ENCODE measurements at regions not wholly inside any gene's neighbourhood (a gene's known extent, or its start where the extent isn't known, plus 50 kb on each side); places are given as distances from the start of the nearest gene placed in this dataset.

DNA sequence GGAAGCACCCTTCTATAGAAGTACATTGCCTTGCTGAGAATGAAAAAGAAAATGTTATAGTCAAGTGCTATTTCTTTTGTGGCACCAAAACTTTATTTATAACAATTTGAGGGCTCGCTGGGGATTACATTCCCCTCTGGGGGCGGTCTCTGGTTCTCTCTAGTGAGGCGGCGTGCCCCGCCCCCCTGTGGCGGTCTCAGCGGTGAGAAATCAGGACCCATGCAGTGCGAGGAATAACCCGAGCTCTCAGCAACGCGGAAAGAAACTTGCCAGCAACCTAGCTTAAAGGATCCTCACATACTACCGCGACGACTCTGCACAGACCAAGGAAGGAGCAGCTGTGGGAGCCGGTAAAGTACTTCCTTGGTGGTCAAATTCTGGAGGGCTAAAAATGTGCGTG lies 83.4 kb upstream of the SHISA3 start:
- no peak overlapping the region for H3K4me3 ChIP-seq (ENCODE audit: control insufficient read depth, low read depth, low read length)
- no peak for DNase-seq (ENCODE audit: low read depth)
- TF ChIP-seq, protein P1, sequence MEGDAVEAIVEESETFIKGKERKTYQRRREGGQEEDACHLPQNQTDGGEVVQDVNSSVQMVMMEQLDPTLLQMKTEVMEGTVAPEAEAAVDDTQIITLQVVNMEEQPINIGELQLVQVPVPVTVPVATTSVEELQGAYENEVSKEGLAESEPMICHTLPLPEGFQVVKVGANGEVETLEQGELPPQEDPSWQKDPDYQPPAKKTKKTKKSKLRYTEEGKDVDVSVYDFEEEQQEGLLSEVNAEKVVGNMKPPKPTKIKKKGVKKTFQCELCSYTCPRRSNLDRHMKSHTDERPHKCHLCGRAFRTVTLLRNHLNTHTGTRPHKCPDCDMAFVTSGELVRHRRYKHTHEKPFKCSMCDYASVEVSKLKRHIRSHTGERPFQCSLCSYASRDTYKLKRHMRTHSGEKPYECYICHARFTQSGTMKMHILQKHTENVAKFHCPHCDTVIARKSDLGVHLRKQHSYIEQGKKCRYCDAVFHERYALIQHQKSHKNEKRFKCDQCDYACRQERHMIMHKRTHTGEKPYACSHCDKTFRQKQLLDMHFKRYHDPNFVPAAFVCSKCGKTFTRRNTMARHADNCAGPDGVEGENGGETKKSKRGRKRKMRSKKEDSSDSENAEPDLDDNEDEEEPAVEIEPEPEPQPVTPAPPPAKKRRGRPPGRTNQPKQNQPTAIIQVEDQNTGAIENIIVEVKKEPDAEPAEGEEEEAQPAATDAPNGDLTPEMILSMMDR (IDR thresholded peaks at IDR 0.05; ENCODE audit: control insufficient read depth, insufficient read depth, low read depth, low read length, missing control alignments), result no peak

DNA sequence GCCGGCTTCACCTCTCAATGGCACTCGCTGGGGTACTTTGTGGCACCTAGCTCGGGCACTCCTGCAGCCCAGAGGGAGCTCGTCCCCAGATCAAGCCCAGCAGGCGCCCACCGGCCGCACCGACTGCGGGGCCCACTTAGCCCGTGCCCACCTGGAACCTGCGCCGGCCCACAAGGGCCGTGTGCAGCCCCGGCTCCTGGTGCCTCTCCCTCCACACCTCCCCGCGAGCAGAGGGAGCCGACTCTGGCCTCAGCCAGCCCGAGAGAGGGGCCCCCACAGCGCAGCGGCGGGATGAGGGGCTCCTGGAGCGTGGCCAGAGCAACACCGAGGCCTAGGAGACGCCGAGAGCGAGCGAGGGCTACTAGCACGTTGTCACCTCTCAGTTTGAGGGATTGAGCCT lies 82.1 kb upstream of the SHISA3 start:
- no peak overlapping the region for H3K4me3 ChIP-seq (ENCODE audit: control insufficient read depth, low read depth, low read length)
- TF ChIP-seq, protein P1 (IDR thresholded peaks at IDR 0.05; ENCODE audit: control insufficient read depth, insufficient read depth, low read depth, low read length, missing control alignments), result no peak
- DNase-seq (ENCODE audit: low read depth), result no peak

DNA sequence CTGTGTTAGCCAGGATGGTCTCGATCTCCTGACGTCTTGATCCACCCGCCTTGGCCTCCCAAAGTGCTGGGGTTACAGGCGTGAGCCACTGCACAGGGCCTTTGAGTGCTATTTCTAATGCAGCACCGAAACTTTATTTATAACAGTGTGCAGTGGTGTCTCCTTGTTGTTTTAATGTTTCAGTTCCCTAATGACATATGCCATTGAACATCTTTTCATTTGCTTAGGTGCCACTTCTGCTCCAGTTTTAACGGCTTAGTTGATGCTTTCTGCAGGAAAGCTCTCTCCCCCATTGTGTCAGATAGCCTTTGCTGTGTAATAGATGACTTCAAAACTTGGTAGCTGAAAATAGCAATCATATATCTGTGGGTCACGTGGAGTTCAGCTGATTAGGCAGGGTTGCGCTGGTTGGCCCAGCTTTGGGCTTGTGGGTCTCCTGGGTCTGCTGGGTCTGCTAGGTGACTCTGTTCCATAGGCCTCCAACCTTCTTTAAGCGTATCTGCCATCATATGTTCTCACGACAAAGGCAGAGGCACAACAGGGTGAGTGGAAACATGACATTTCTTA lies 76.4 kb upstream of the SHISA3 start:
- no peak for DNase-seq (ENCODE audit: low read depth)
- TF ChIP-seq, protein P1 (IDR thresholded peaks at IDR 0.05; ENCODE audit: control insufficient read depth, insufficient read depth, low read depth, low read length, missing control alignments), result no peak
- no peak overlapping the region for H3K4me3 ChIP-seq (ENCODE audit: control insufficient read depth, low read depth, low read length)

DNA sequence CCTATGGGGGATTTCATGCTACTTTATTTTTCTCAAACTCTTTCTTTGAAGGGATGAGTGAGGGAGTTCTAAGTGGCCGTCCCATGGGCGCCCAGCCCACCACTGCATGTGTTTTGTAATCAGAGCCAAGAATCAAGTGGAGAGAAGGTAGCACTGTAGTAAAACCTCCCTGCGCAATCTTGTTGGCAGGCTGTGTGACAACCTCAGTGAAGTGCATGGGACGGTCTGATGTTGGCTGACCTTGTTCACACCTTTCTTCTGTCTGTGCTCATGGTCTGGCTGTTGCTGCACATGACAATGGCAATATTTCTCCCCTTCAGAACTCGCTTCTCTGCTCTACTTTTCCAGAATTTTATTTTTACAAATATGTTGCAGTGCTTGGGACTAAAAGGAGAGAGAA lies 71.2 kb upstream of the SHISA3 start:
- DNase-seq (ENCODE audit: low read depth), result no peak
- TF ChIP-seq, protein P1 (IDR thresholded peaks at IDR 0.05; ENCODE audit: control insufficient read depth, insufficient read depth, low read depth, low read length, missing control alignments), result no peak

DNA sequence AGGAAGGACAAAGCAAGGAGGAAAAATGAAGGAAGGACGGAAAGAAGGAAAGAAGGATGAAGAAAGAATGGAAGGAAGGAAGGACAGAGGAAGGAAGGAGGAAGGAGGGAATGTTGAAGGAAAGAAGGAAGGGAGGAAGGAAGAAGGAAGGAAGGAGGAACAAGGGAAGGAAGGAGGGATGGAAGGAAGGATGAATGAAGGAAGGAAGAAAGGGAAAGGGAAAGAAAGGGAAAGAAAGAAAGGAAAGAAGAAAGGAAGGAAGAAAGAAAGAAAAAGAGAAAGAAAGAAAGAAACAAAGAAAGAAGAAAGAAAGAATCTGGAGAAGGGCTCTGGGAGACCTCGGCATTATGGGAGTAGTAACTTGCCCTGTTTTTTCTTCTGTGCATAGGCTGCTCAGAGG lies 70.8 kb upstream of the SHISA3 start:
- TF ChIP-seq, protein P1 (IDR thresholded peaks at IDR 0.05; ENCODE audit: control insufficient read depth, insufficient read depth, low read depth, low read length, missing control alignments), result no peak
- no peak overlapping the region for H3K4me3 ChIP-seq (ENCODE audit: control insufficient read depth, low read depth, low read length)
- no peak for DNase-seq (ENCODE audit: low read depth)

More for the DNA sequence above, 71.2 kb upstream of the SHISA3 start:
- no peak overlapping the region for H3K4me3 ChIP-seq (ENCODE audit: control insufficient read depth, low read depth, low read length)

DNA sequence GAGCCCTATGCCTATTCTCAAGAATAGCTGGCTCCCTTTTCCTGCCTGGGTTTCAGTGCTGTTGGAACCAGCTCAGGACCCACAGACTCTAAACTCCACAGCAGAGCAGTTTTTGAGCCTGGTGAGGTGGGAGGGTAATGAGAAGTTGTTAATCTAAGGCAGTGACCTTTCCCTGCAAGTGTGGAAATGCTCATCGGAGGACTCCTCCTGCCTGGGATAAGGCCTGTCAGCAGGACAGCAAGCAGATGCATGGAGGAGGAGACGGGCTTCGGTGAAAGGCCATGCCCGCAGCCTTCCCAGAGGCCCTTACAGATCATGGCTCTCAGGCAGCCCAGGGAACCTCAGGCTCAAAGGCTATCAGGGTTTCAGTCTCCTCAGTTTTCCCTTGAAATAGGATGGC lies 70.0 kb upstream of the SHISA3 start:
- no peak for DNase-seq (ENCODE audit: low read depth)
- TF ChIP-seq, protein P1 (IDR thresholded peaks at IDR 0.05; ENCODE audit: control insufficient read depth, insufficient read depth, low read depth, low read length, missing control alignments), result no peak
- no peak overlapping the region for H3K4me3 ChIP-seq (ENCODE audit: control insufficient read depth, low read depth, low read length)

DNA sequence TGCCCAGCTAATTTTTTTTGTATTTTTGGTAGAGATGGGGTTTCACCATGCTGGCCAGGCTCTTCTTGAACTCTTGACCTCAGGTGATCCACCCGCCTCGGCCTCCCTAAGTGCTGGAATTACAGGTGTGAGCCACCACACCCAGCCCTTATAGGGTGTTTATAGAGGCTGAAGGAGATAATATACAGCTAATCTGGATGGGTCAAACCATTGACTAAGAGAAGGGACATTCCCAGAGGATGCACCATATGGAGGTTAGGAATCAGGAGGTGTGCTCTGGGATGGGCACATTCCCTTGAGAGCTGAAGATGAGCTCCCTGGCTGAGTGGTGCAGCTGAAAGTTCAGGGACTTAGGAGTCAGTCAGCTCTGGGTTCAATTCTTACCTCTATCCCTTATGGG lies 68.3 kb upstream of the SHISA3 start:
- TF ChIP-seq, protein P1 (IDR thresholded peaks at IDR 0.05; ENCODE audit: control insufficient read depth, insufficient read depth, low read depth, low read length, missing control alignments), result no peak
- no peak for DNase-seq (ENCODE audit: low read depth)
- H3K4me3 ChIP-seq (ENCODE audit: control insufficient read depth, low read depth, low read length), result no peak overlapping the region
